ENCODE measurements at regions not wholly inside any gene's neighbourhood (a gene's known extent, or its start where the extent isn't known, plus 50 kb on each side); places are given as distances from the start of the nearest gene placed in this dataset.

- Histone ChIP-seq H3K9me3 (ENCODE audit: control insufficient read depth, low read length) (peaks cover 8% of the 10 kb centered on the region), H3K36me3 (ENCODE audit: control insufficient read depth, insufficient read depth, low read length) (no peaks in the 10 kb centered on the region), H3K27me3 (ENCODE audit: control insufficient read depth, insufficient read depth, low read length) (no peaks in the 10 kb centered on the region), H3K9ac (ENCODE audit: low read length) (no peak overlapping the region), H3K4me3 (ENCODE audit: low read length) (no peak overlapping the region), H3K4me1 (ENCODE audit: control insufficient read depth, insufficient read depth, low read length) (peaks cover 12% of the 10 kb centered on the region)
Observed at GRCh38 chr11:70486731-70487130, 88.4 kb downstream of the CTTN start.

GRCh38 chr11:70487160-70487559 lies 88.8 kb downstream of the CTTN start:
- H3K36me3 ChIP-seq (ENCODE audit: control insufficient read depth, insufficient read depth, low read length), result no peaks in the 10 kb centered on the region
- H3K9me3 ChIP-seq (ENCODE audit: control insufficient read depth, low read length), result peaks cover 9% of the 10 kb centered on the region
- no peaks in the 10 kb centered on the region for H3K27me3 ChIP-seq (ENCODE audit: control insufficient read depth, insufficient read depth, low read length)
- H3K4me1 ChIP-seq (ENCODE audit: control insufficient read depth, insufficient read depth, low read length), result peaks cover 8% of the 10 kb centered on the region
- H3K4me3 ChIP-seq (ENCODE audit: low read length), result no peak overlapping the region
- H3K9ac ChIP-seq (ENCODE audit: low read length), result no peak overlapping the region

GRCh38 chr11:70487756-70488155 lies 89.4 kb downstream of the CTTN start:
- H3K36me3 ChIP-seq (ENCODE audit: control insufficient read depth, insufficient read depth, low read length), result no peaks in the 10 kb centered on the region
- H3K9ac ChIP-seq (ENCODE audit: low read length), result no peak overlapping the region
- H3K9me3 ChIP-seq (ENCODE audit: control insufficient read depth, low read length), result peaks cover 9% of the 10 kb centered on the region

GRCh38 chr11:70488171-70488703 lies 89.9 kb downstream of the CTTN start:
- H3K4me1 ChIP-seq (ENCODE audit: control insufficient read depth, insufficient read depth, low read length), result no peaks in the 10 kb centered on the region
- no peaks in the 10 kb centered on the region for H3K36me3 ChIP-seq (ENCODE audit: control insufficient read depth, insufficient read depth, low read length)
- no peak overlapping the region for H3K4me3 ChIP-seq (ENCODE audit: low read length)
- peaks cover 9% of the 10 kb centered on the region for H3K9me3 ChIP-seq (ENCODE audit: control insufficient read depth, low read length)
- no peaks in the 10 kb centered on the region for H3K27me3 ChIP-seq (ENCODE audit: control insufficient read depth, insufficient read depth, low read length)
- no peak overlapping the region for H3K9ac ChIP-seq (ENCODE audit: low read length)

More at GRCh38 chr11:70487756-70488155, 89.4 kb downstream of the CTTN start:
- Histone ChIP-seq H3K27me3 (ENCODE audit: control insufficient read depth, insufficient read depth, low read length) (no peaks in the 10 kb centered on the region), H3K4me1 (ENCODE audit: control insufficient read depth, insufficient read depth, low read length) (peaks cover 2% of the 10 kb centered on the region), H3K4me3 (ENCODE audit: low read length) (no peak overlapping the region)

- no peak overlapping the region for H3K4me3 ChIP-seq (ENCODE audit: low read length)
- H3K27me3 ChIP-seq (ENCODE audit: control insufficient read depth, insufficient read depth, low read length), result no peaks in the 10 kb centered on the region
- peaks cover 9% of the 10 kb centered on the region for H3K9me3 ChIP-seq (ENCODE audit: control insufficient read depth, low read length)
- no peak overlapping the region for H3K9ac ChIP-seq (ENCODE audit: low read length)
- no peaks in the 10 kb centered on the region for H3K36me3 ChIP-seq (ENCODE audit: control insufficient read depth, insufficient read depth, low read length)
- H3K4me1 ChIP-seq (ENCODE audit: control insufficient read depth, insufficient read depth, low read length), result no peaks in the 10 kb centered on the region
Observed at GRCh38 chr11:70489276-70489675, 90.9 kb downstream of the CTTN start.

GRCh38 chr11:70490208-70490607 lies 91.9 kb downstream of the CTTN start:
- Histone ChIP-seq H3K9me3 (ENCODE audit: control insufficient read depth, low read length) (peaks cover 9% of the 10 kb centered on the region), H3K27me3 (ENCODE audit: control insufficient read depth, insufficient read depth, low read length) (no peaks in the 10 kb centered on the region), H3K9ac (ENCODE audit: low read length) (no peak overlapping the region), H3K4me3 (ENCODE audit: low read length) (no peak overlapping the region), H3K4me1 (ENCODE audit: control insufficient read depth, insufficient read depth, low read length) (no peaks in the 10 kb centered on the region), H3K36me3 (ENCODE audit: control insufficient read depth, insufficient read depth, low read length) (no peaks in the 10 kb centered on the region)

GRCh38 chr11:70490723-70491558 lies 92.6 kb downstream of the CTTN start:
- H3K27me3 ChIP-seq (ENCODE audit: control insufficient read depth, insufficient read depth, low read length), result no peaks in the 10 kb centered on the region
- H3K9ac ChIP-seq (ENCODE audit: low read length), result no peak overlapping the region

GRCh38 chr11:70491696-70492472 lies 93.6 kb downstream of the CTTN start:
- Histone ChIP-seq H3K4me1 (ENCODE audit: control insufficient read depth, insufficient read depth, low read length) (no peaks in the 10 kb centered on the region), H3K9me3 (ENCODE audit: control insufficient read depth, low read length) (peaks cover 9% of the 10 kb centered on the region), H3K27me3 (ENCODE audit: control insufficient read depth, insufficient read depth, low read length) (no peaks in the 10 kb centered on the region), H3K4me3 (ENCODE audit: low read length) (no peak overlapping the region), H3K9ac (ENCODE audit: low read length) (no peak overlapping the region), H3K36me3 (ENCODE audit: control insufficient read depth, insufficient read depth, low read length) (no peaks in the 10 kb centered on the region)

More at GRCh38 chr11:70490723-70491558, 92.6 kb downstream of the CTTN start:
- peaks cover 9% of the 10 kb centered on the region for H3K9me3 ChIP-seq (ENCODE audit: control insufficient read depth, low read length)
- H3K36me3 ChIP-seq (ENCODE audit: control insufficient read depth, insufficient read depth, low read length), result no peaks in the 10 kb centered on the region
- H3K4me3 ChIP-seq (ENCODE audit: low read length), result no peak overlapping the region
- no peaks in the 10 kb centered on the region for H3K4me1 ChIP-seq (ENCODE audit: control insufficient read depth, insufficient read depth, low read length)

GRCh38 chr11:70493089-70493474 lies 94.8 kb downstream of the CTTN start:
- Histone ChIP-seq H3K9me3 (ENCODE audit: control insufficient read depth, low read length) (peaks cover 9% of the 10 kb centered on the region), H3K36me3 (ENCODE audit: control insufficient read depth, insufficient read depth, low read length) (no peaks in the 10 kb centered on the region), H3K4me3 (ENCODE audit: low read length) (no peak overlapping the region), H3K4me1 (ENCODE audit: control insufficient read depth, insufficient read depth, low read length) (no peaks in the 10 kb centered on the region), H3K27me3 (ENCODE audit: control insufficient read depth, insufficient read depth, low read length) (no peaks in the 10 kb centered on the region), H3K9ac (ENCODE audit: low read length) (no peak overlapping the region)

- no peak overlapping the region for H3K9ac ChIP-seq (ENCODE audit: low read length)
- H3K27me3 ChIP-seq (ENCODE audit: control insufficient read depth, insufficient read depth, low read length), result no peaks in the 10 kb centered on the region
- H3K9me3 ChIP-seq (ENCODE audit: control insufficient read depth, low read length), result peaks cover 9% of the 10 kb centered on the region
- H3K36me3 ChIP-seq (ENCODE audit: control insufficient read depth, insufficient read depth, low read length), result no peaks in the 10 kb centered on the region
- no peak overlapping the region for H3K4me3 ChIP-seq (ENCODE audit: low read length)
- H3K4me1 ChIP-seq (ENCODE audit: control insufficient read depth, insufficient read depth, low read length), result no peaks in the 10 kb centered on the region
Observed at GRCh38 chr11:70493891-70494290, 95.6 kb downstream of the CTTN start.

- no peaks in the 10 kb centered on the region for H3K27me3 ChIP-seq (ENCODE audit: control insufficient read depth, insufficient read depth, low read length)
- no peaks in the 10 kb centered on the region for H3K36me3 ChIP-seq (ENCODE audit: control insufficient read depth, insufficient read depth, low read length)
- peaks cover 9% of the 10 kb centered on the region for H3K9me3 ChIP-seq (ENCODE audit: control insufficient read depth, low read length)
- H3K4me1 ChIP-seq (ENCODE audit: control insufficient read depth, insufficient read depth, low read length), result no peaks in the 10 kb centered on the region
- no peak overlapping the region for H3K4me3 ChIP-seq (ENCODE audit: low read length)
- H3K9ac ChIP-seq (ENCODE audit: low read length), result no peak overlapping the region
Observed at GRCh38 chr11:70494559-70495350, 96.4 kb downstream of the CTTN start.

Measured in mucosa of stomach (tissue), 1 donor.